SK-MEL-5 (cell line): ENCODE measurements at regions not wholly inside any gene's neighbourhood (a gene's known extent, or its start where the extent isn't known, plus 50 kb on each side); places are given as distances from the start of the nearest gene placed in this dataset.

ENCODE experiments used
- DNase-seq: peaks from one replicate; pipeline ENCODE4 v3.0.0-alpha.2; 2016; ENCODE audit warnings: low read depth, low spot score
- in situ Hi-C: cut with HindIII; loops from 2 replicates; pipeline ENCODE4 v1.10.0; 2016; ENCODE audit warnings: low sequenced_read_pairs, high pct_unique_total_duplicates, low pct_unique_long_range_greater_than_20kb

DNA sequence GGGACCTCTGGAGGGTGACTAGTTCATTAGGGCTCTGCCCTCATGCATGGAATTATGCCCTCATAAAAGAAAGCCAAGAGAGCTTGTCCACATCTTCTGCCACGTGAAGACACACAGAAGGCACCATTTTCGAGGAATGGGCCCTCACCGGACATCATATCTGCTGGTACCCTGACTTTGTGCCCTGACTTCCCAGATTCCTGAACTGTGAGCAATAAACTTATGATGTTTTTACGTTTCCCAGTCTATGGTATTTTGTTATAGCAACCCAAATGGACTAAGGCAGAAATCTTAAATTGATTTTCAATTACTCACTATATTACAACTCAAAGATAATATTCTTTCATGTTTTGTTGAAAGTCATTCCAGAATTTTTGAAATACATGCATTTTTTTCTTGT, 163.8 kb upstream of the PAPPA start:
- in situ Hi-C loops: no loop called here
- DNase-seq: no peak

DNA sequence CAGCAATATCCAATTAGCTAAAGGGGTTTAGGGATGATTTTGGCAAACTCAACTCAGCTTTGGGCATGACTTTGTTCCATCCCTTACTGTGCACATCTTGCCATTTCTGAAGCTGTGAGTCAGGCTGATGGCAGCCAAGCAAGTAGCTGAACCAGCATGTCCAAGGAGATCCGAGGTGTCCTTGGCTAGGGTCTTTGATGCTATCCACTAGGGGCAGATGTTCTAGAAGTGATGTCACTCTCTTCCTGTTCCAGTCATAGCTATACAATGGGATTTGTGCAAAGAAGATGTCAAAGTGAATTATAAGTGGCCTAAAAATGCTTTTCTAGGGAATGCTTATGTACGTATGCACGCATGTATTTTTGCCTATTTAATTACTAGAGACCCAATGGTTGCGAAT, 160.8 kb upstream of the PAPPA start:
- in situ Hi-C loops: no loop called here
- DNase-seq: peak; percentile 10

DNA sequence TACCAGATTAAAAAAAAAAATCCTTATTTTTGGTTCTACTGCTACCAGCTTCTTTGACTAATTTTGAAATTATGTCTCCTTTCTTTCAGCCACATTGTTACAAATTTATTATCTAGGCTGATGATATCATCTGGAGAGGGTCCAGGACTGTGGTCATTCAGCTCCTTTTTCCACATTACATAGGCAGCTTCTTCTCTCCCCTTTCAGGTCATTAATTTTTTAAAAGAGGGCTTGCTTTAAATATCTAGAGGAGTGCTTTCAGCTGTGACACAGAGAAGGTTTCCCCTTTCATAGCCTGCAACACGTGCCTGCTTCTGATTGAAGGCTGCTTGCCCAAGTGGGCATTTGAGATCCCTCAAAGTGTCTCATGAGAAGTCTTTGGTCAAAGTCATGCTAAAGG, 155.7 kb upstream of the PAPPA start:
- in situ Hi-C loops: no loop called here
- no peak for DNase-seq

DNA sequence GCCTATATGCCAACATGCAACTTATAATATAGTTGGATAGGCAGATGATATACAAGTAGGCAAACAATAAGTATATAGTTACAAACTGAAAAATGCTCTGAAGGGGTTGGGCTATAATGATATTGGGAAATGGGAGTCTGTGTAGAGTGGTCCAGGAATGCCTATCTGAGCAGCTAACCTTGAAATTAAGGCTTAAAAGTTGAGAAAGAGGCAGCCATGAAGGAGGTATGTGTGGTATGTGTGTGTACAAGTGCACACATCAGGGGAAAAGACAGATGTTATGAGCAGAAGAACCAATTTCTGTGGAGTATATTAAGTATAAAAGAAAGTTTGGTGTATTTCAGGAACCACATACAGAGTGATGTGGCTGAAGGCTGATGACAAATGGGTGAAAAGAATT, 154.9 kb upstream of the PAPPA start:
- no peak for DNase-seq
- in situ Hi-C loops: no loop called here

DNA sequence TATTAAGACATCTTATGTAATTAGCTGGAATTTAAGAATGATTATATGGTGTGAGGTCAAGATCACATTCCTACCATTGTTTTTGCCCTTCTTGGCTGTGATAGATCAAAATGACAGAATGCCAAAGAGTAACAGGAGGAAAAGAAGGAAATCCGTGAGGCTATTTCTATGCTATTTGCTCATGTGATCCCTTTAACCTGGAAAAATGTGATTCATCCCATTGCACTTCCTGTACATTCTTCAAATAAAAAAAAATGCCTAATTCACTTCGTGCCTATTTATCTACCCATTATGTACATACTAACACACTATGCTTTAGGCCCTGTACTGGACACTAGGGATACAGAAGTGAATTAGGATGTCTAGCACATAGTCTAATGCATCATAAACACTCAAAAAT, 154.1 kb upstream of the PAPPA start:
- in situ Hi-C loops: no loop called here

DNA sequence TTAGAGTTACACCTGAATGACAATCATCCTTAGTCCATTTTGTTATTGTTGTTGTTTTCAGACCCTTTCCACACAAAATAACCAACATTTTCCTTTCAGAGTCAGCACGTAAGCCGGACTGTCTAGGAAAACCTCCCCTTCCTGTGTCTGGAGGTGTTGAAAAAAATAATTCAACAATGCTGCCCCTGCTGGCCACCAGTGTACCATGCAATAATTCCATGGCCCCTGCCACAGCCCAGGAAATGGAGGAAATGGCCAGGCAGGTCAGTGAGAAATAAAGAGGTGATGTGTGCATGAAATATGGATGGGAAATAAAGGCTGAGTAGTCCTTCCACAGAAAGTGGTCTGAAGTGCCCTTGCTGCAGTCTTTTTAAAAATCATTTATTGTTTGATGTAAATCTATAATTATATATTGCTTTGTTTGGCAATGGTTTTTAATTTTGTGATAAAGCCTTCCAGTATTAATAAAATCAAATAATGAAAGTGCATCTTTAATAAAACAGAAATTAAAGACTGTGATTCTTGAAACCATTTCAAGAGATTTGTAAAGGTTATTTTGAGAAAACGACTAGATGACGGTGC, 152.8 kb upstream of the PAPPA start:
- DNase-seq: peak; percentile 62
- in situ Hi-C loops: no loop called here

More for the DNA sequence above, 154.1 kb upstream of the PAPPA start:
- DNase-seq: no peak

DNA sequence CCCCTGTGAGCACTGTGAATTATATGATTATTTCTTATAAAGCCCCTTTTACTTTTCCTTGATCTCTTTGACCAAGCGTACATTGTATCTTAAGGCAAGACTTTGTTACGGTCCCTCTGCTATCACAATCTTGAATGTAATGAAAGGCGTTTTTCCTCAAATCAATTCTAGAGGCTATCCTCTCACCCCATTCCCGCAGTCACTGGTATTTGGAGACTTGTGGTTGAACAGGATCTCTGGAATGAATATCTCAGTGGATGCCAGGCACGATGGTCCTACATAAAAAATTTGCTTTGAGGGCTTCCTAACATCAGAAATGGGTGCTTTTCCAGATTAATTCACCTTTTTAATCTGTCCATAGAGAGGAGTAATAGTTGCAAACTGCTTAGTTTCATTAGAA, 151.4 kb upstream of the PAPPA start:
- in situ Hi-C loops: no loop called here
- no peak for DNase-seq

DNA sequence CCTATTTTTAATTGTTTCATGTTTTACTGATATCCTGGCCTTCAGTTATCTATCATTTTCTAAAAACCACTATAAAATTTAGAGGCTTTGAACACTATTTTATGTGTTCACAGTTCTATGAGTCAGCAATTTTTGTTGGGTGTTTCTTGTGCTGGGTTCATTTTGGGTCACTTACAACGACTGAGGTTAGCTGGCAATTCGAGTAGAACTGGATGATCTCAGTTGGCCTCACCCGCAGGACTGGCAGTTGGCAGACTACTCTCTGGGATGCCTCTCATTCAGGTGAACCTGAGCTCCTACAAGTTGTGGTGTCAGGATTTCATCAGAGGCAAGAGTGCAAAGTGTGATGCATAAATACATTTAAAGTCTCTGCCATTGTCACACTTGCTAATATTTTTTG, 151.0 kb upstream of the PAPPA start:
- no peak for DNase-seq
- in situ Hi-C loops: no loop called here

DNA sequence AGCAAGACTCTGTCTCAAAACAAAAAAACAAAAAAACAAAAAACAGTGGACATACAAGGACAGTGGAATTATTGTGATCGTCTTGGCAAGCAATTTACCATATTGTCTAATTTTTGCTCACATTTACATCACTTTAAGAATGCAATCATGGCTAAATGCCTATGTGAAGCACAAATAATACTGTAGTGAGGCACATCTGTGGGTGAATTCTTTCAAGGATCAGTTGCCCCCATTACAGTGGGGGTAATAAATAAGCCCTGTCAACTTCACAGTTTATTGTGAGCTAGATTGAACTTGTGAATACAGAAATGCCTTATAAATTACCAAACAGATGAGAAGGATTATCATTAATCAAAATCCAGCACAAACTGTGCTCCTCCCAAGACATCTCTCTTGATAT, 150.2 kb upstream of the PAPPA start:
- no peak for DNase-seq
- in situ Hi-C loops: no loop called here

DNA sequence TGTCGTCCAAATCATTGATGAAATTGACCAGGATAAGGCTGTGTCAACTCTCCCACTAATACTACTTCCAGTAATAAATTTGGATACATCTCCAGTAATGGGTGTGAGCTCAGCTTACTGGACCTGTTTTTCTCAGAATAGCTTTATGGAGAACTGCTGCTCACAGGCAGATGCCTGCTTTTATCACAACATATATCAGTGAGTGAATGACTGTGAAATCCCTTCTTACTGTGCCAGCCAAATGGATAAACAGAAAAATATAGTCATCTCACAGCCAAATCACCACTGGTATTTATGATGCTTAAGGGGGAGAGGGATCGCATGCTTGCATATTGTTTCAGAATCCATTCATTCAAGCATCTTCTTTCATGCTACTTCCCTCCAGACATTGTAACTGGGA, 148.4 kb upstream of the PAPPA start:
- in situ Hi-C loops: no loop called here

DNA sequence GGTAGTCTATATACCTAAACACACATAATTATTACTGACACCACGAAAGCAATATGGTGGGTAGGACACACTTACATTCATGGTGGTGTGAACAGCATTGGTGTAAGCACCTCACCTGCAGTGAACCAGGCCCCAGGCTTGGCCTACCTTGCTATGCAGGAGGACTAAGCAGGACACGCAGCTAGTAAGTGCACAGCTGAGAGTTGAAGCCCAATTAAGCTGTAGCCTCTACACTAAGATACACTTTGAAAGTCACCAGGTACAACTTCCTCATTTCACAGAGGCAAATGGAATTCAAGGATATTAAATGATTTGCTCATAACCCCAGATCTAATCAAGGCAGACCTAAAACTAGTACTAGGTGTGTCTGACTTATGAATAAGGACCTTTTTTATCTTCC, 145.8 kb upstream of the PAPPA start:
- DNase-seq: no peak
- in situ Hi-C loops: no loop called here

More for the DNA sequence above, 148.4 kb upstream of the PAPPA start:
- no peak for DNase-seq

DNA sequence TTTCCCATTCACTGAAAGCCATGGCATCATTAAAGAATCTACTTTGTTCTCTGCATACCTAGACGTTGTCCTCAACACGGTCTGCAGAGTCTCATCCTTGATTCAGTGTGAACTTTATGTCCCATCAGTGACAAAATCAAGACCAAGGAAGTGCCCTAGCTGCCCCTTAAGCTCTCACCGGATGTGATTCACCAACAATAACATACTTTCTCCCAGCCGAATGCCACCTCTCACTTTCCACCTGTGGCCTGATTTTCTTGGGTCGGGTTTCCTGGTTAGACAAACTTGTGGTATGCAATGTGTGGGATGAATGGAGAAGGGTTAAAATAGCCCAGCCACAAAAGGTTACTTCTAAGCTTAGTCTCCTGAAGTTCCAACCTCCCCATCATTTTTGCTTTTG, 145.3 kb upstream of the PAPPA start:
- in situ Hi-C loops: no loop called here
- no peak for DNase-seq

DNA sequence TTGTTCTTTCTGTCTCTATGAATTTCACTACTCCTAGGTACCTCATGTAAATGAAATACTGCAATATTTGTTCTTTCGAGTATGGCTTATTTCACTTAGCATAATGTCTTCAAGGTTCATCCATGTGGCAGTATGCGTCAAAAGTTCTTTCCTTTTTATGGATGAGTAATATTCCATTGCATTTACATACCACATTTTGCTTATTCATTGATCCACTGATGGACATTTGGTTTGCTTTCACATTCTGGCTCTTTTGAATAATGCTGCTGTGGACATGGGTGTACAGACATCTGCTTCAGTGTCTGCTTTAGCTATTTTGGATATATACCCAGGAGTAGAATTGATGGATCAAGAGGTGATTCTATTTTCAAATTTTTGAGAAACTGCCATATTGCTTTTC, 144.2 kb upstream of the PAPPA start:
- in situ Hi-C loops: no loop called here
- DNase-seq: no peak

DNA sequence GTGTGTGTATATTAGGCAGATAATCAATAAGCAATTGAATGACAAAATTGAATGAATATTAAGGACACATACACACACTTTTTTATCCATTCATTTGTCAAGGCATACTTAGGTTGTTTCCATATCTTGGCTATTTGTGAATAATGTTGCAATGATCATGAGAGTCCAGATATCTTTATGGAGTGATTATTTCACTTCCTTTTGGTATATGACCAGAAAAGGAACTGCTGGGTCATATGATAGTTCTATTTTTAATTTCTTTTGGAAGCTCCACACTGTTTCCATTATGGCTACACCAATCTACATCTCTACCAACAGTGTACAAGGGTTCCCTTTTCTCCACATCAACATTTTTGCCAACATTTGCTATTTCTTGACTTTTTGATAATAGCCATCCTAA, 137.7 kb upstream of the PAPPA start:
- in situ Hi-C loops: no loop called here
- no peak for DNase-seq

DNA sequence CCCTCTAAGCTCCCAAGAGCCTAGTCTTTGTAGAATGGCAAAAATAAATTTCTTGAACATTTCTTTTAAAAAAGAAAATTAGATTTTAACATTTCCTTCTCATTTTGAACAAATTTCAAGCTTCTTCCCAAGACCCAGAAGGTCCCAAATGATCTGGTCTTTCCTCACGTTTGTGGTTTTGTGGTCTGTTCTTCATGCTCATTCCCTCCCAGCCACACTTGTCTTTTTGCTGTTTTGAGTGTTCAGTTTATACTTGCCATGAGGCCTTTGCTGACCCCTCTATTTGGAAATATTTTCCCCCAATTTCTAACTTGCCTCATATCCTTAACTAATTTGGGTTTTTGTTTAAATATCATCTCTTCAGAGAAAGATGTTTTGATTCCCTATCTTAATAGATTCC, 133.4 kb upstream of the PAPPA start:
- no peak for DNase-seq
- in situ Hi-C loops: no loop called here

DNA sequence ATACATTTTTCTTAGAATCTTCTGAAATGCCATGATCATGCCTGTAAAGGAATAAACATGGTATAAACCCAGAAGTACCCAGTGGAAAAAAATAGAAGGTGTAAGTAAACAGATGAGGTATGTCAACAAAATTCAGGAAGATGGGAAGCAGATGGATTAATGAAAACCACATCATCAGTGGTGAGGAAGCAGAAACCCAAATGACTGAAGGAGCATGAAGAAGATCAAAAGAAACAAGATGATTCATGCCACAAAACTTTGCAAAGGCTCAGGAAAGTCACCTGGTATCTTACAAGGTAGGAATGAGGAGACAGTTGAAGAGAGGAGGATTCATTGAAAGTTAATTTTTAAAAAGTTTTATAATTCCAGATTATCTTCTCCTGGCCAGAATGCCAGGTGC, 132.8 kb upstream of the PAPPA start:
- in situ Hi-C loops: no loop called here
- no peak for DNase-seq

DNA sequence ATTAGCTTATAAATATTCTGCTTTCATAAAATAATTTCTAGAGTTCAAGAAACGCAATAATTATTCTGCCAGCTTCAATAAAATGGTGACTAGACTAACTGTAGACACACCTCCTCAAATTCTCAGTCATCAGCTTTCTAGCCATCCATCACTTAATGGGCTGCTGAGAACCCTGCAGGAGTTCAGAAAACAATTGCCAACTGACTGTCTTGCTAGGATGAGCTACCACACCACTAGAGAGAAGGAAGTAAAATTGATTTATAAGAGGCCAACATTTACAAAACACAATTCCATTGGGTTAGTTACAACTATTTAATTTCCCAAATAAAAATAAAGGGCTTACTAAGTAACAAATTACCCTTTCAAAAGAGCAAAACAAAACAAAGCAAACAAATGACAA, 126.5 kb upstream of the PAPPA start:
- in situ Hi-C loops: no loop called here
- DNase-seq: peak; percentile 21

DNA sequence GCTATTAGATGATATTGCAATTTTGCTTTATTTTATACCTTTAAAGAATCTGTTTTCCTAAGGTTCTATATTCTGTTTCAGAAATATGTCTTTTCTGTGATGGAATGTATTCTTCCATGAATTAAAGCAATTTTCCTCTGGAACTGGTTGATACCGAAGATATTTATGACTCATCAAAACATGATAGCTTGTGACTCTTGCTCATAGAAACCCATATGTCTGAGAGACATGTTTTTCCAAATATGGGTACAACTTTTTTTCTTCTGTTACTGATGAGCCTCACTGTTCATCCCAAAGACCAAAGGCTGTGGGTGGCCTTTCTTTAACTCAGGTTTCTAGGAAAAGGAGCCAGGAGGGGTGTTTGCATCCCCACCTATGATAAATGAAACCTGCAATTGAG, 126.1 kb upstream of the PAPPA start:
- DNase-seq: peak; percentile 60
- in situ Hi-C loops: no loop called here

DNA sequence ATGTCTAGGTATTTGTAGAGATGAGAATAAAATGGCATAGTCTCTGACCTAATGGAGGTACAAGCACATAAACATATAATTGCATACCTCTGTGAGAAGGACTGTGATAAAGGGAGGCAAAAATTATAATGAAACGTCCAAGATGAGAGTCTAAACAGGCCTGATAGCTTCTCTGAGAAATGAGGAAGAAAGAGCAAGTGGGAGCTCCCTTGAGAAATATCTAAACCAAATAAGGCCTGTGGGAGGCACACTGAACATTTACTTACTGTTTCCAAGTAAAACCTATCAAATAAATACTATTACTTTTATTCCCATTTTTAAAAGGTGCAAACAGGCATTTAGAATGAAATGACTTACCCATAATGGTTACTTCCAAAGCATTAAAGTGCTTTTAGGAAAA, 125.6 kb upstream of the PAPPA start:
- DNase-seq: no peak
- in situ Hi-C loops: no loop called here

DNA sequence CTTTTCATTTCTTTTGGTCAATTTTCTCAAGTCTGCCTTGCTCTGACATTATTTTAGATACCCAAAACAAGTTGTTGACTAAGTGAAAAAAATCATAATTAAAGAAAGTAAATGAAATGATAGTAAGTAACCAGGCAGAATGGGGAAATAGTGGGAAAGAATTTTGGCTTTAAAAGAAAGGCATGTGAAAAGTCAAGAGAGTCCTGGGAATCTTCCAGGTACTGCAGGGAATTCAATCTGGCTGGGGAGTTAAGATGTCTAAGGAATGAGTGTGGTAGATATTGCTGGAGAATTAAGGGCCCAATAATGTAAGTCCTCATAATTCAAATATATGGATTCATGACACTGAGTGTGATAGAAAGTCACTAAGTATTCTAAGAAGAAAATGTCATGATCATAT, 123.1 kb upstream of the PAPPA start:
- in situ Hi-C loops: no loop called here

More for the DNA sequence above, 123.1 kb upstream of the PAPPA start:
- DNase-seq: no peak
